GM15510 (cell line): ENCODE measurements at regions not wholly inside any gene's neighbourhood (a gene's known extent, or its start where the extent isn't known, plus 50 kb on each side); places are given as distances from the start of the nearest gene placed in this dataset.
A peak's percentile ranks its signal among the peaks of the same experiment; 100 is the strongest.

Source experiments
- POLR2A ChIP-seq: IDR thresholded peaks from 3 replicates; pipeline ENCODE4 v1.6.1; 2011; ENCODE audit warnings: borderline replicate concordance; ENCODE audit not compliant: insufficient read length; ENCODE audit errors: extremely low read depth

DNA sequence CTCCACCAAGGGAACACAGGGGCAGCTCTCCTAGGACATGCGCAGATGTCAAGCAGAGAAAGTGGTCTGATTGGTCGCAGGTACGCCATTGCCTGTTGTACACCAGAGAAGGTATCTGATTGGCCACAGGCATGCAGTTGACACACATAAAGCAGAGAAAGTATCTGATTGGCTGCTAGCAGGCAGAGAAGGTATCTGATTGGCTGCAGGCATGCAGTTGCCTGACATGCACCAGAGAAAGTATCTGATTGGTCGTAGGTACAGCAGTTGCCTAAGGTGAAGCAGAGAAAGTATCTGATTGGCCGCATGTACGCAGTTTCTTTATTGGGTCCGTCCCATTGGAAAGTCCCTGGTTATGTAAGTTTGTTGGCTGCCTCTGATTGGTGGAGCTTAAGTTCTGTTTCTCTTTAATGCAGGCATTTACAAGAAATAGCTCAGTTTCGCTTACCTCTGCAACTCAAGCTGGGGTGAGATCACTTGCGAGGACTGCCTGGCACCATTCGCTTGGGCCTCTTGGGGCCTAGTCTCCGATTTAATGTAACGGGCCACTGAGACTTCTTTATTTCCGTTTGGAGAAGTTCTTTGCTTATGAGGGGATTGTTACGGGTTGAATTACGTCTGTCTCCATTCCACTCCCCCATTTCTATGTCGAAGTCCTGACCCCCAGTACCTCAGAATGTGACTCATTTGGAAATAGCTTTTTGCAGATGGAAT is 74.2 kb downstream of the SIK1 start:
- TF ChIP-seq POLR2A: peak; percentile 56

- no peak for TF ChIP-seq POLR2A
Observed at GRCh38 chr21:43352154-43352537, 74.8 kb downstream of the SIK1 start.

- no peak for TF ChIP-seq POLR2A
Observed at GRCh38 chr21:43351501-43352153, 75.3 kb downstream of the SIK1 start.

DNA sequence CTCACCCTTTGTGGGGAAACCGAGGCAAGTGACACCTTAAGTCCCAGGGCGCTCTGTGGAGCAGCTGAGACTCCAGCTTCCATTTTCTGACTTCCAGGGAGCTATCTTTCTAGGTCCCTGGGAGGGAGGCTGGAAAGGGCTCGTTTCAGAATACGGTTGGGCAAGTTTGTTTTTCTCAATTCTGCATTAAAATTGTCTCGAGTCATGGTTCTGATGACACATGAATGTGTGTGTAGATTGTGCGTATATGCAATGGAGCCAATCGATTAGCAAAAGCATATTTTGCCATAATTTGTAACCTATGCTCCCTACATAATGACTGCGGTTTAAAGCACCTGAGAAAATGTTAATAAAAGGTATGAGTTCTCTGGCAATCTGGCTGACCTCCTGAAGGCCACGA is 77.3 kb downstream of the SIK1 start:
- no peak for TF ChIP-seq POLR2A

GRCh38 chr21:43348801-43349261 is 78.1 kb downstream of the SIK1 start:
- TF ChIP-seq POLR2A: no peak

DNA sequence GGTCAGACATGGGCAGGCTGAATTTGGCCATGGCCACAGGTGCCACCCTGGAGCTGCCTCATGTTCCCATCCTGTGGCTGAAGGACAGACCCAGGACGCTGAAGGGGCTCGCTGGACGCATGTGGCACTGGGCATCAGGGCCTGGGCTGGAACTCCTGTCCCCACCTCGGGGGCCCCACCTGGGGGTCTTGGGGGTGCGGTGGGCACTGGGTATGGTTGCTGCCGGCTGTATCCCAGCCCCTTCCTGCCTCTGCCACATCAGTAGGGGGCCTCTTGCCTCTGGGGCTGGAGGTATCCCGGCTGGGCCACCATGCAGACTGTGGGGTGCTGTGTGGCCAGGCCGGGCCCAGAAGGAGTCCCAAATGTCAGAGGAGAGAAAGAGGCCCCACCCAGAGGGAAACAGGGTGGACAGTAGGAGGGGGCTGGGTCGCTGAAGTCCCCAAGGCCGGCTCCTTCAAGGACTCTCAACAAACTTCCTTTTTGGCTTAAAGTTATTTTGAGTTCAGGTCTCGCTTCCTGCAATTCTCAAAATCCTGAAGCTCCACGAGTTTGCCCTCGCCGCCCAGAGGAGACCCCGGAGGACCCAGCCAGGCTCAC is 78.7 kb downstream of the SIK1 start:
- TF ChIP-seq POLR2A: no peak

GRCh38 chr21:43347461-43348169 is 79.3 kb downstream of the SIK1 start:
- no peak for TF ChIP-seq POLR2A

DNA sequence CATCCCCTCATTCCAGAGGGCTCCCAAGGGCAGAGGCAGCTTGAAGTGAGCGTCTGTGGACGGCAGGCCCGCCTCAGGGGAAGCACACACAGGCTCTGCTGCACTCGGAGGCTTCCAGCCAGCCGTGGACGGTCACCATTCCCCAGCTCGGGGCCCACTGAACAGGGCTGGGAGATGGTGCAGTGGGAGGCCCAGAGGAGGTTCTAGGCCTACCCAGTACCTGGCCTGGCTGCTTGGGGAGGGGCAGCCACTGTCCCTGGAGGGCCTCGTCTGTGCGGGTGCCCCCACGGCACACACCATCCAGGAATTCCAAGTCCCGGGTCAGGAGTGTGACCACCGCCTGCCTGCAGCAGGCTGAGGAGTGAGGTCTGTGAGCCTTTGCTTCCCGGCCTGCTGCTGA is 80.4 kb downstream of the SIK1 start:
- TF ChIP-seq POLR2A: no peak

GRCh38 chr21:43345746-43346409 is 81.1 kb downstream of the SIK1 start:
- TF ChIP-seq POLR2A: no peak

- no peak for TF ChIP-seq POLR2A
Observed at GRCh38 chr21:43345046-43345745, 81.7 kb downstream of the SIK1 start.

GRCh38 chr21:43343992-43344886 is 82.7 kb downstream of the SIK1 start:
- TF ChIP-seq POLR2A: no peak

GRCh38 chr21:43343095-43343991 is 83.6 kb downstream of the SIK1 start:
- TF ChIP-seq POLR2A: no peak
